ENCODE measurements at regions not wholly inside any gene's neighbourhood (a gene's known extent, or its start where the extent isn't known, plus 50 kb on each side); places are given as distances from the start of the nearest gene placed in this dataset.

GRCh38 chr18:39225373-39225772, 1659.8 kb upstream of the CELF4 start:
- TF ChIP-seq CTCF (IDR thresholded peaks at IDR 0.05; ENCODE audit: low read depth, low read length, poor library complexity, severe bottlenecking) (no peak), EZH2phosphoT487 (IDR thresholded peaks at IDR 0.05; ENCODE audit: borderline replicate concordance, low read length) (no peak)

Measured in DOHH2 (cell line).